ENCODE measurements at regions not wholly inside any gene's neighbourhood (a gene's known extent, or its start where the extent isn't known, plus 50 kb on each side); places are given as distances from the start of the nearest gene placed in this dataset.
A peak's percentile ranks its signal among the peaks of the same experiment; 100 is the strongest.
"Not testable (repeated sequence)": the region's sequence is repeated elsewhere in the genome, so short reads cannot be mapped to it uniquely, and the experiment has no call there.

GRCh38 chr3:16055606-16056211 is 118.8 kb upstream of the GALNT15 start:
- DNase-seq: no peak

- DNase-seq: no peak
These were observed 118.3 kb upstream of the GALNT15 start for GRCh38 chr3:16056217-16056616.

GRCh38 chr3:16058521-16058920 is 116.0 kb upstream of the GALNT15 start:
- no peak for DNase-seq

GRCh38 chr3:16059081-16059537 is 115.4 kb upstream of the GALNT15 start:
- no peak for DNase-seq

GRCh38 chr3:16059711-16060357 is 114.6 kb upstream of the GALNT15 start:
- no peak for DNase-seq

- DNase-seq: no peak
These were observed 114.1 kb upstream of the GALNT15 start for GRCh38 chr3:16060358-16060852.

GRCh38 chr3:16060945-16061344 is 113.5 kb upstream of the GALNT15 start:
- no peak for DNase-seq

GRCh38 chr3:16061491-16061890 is 113.0 kb upstream of the GALNT15 start:
- no peak for DNase-seq

- DNase-seq: no peak
These were observed 110.9 kb upstream of the GALNT15 start for GRCh38 chr3:16063603-16064002.

- peak; percentile 21 for DNase-seq
These were observed 109.7 kb upstream of the GALNT15 start for GRCh38 chr3:16064642-16065414.

- DNase-seq: no peak
These were observed 107.9 kb upstream of the GALNT15 start for GRCh38 chr3:16066545-16066944.

- no peak for DNase-seq
These were observed 107.5 kb upstream of the GALNT15 start for GRCh38 chr3:16066975-16067374.

GRCh38 chr3:16067837-16068471 is 106.5 kb upstream of the GALNT15 start:
- DNase-seq: no peak

- DNase-seq: no peak
These were observed 105.1 kb upstream of the GALNT15 start for GRCh38 chr3:16069149-16069922.

GRCh38 chr3:16070707-16071106 is 103.8 kb upstream of the GALNT15 start:
- no peak for DNase-seq

- DNase-seq: no peak
These were observed 103.3 kb upstream of the GALNT15 start for GRCh38 chr3:16071206-16071605.

- DNase-seq: no peak
These were observed 101.9 kb upstream of the GALNT15 start for GRCh38 chr3:16072420-16073110.

- peak; percentile 13 for DNase-seq
These were observed 101.3 kb upstream of the GALNT15 start for GRCh38 chr3:16073203-16073602.

- DNase-seq: not testable (repeated sequence)
These were observed 100.3 kb upstream of the GALNT15 start for GRCh38 chr3:16073990-16074671.

- no peak for DNase-seq
These were observed 98.8 kb upstream of the GALNT15 start for GRCh38 chr3:16075647-16076046.

- DNase-seq: no peak
These were observed 97.9 kb upstream of the GALNT15 start for GRCh38 chr3:16076564-16076963.
